BLaER1 (cell line): ENCODE measurements at regions not wholly inside any gene's neighbourhood (a gene's known extent, or its start where the extent isn't known, plus 50 kb on each side); places are given as distances from the start of the nearest gene placed in this dataset.

Experiments used
- H3K27ac ChIP-seq: shearing (Covaris generic); formaldehyde crosslinking; 2 replicates; pipeline ENCODE4 v1.8.1; 2022
- H3K27me3 ChIP-seq: shearing (Covaris generic); formaldehyde crosslinking; 2 replicates; pipeline ENCODE4 v1.8.1; 2022
- H3K36me3 ChIP-seq: shearing (Covaris generic); formaldehyde crosslinking; 2 replicates; pipeline ENCODE4 v1.8.1; 2022
- H3K4me1 ChIP-seq: shearing (Covaris generic); formaldehyde crosslinking; 2 replicates; pipeline ENCODE4 v1.8.1; 2022
- H3K4me2 ChIP-seq: shearing (Covaris generic); formaldehyde crosslinking; 2 replicates; pipeline ENCODE4 v1.8.1; 2022
- H3K4me3 ChIP-seq: shearing (Covaris generic); formaldehyde crosslinking; 2 replicates; pipeline ENCODE4 v1.8.1; 2022
- H3K9ac ChIP-seq: shearing (Covaris generic); formaldehyde crosslinking; 2 replicates; pipeline ENCODE4 v1.8.1; 2022
- H3K9me3 ChIP-seq: shearing (Covaris generic); formaldehyde crosslinking; 2 replicates; pipeline ENCODE4 v1.8.1; 2022
- H4K20me1 ChIP-seq: shearing (Covaris generic); formaldehyde crosslinking; 2 replicates; pipeline ENCODE4 v1.8.1; 2022
- Cebpa-rat ChIP-seq: shearing (Covaris generic); IDR thresholded peaks from 2 replicates; pipeline ENCODE4 v1.8.1; 2022

DNA sequence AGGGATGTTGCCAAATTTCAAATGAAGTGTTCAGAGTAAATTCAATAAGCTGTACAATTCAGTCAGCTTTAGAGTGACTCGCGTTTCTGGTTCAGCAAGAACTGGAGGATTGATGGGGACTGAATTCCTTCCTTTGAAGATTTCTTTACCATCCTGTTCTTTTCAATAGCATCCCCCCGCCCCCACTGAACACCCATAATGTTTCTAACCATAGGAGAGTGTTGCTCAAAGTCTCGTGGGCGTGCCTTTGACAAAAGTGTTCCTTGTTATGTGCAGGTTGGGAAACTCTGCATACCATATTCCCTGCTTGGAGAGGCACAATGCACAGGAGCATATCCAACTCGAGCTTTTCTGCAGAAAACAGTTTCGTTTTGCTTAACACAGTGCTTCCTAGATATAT is 323.5 kb upstream of the CASK start:
- Histone ChIP-seq H4K20me1 (no peaks in the 10 kb centered on the region), H3K4me2 (no peak overlapping the region), H3K4me1 (no peaks in the 10 kb centered on the region), H3K27me3 (peaks cover 99% of the 10 kb centered on the region), H3K27ac (no peak overlapping the region), H3K9me3 (no peaks in the 10 kb centered on the region), H3K4me3 (no peak overlapping the region), H3K9ac (no peak overlapping the region), H3K36me3 (no peaks in the 10 kb centered on the region)
- TF ChIP-seq Cebpa-rat = no peak

DNA sequence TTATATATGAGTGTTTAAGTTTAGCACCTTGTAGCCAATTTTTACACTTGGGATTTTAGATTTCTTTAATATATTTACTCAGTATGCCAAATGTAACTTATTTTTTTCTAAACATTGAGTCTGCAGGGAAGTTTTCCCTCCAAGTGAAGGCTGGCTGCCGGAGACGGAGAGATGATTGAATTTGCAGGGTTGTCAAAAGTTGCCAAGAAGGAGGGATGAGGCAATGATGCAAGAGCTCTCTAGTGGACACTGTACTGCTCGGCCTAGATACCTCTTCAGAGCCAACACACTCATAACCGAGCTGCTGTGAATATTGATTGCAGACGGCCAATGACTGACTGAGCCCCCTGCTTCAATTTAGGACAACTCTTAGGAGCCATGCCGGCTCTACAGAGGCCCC is 318.6 kb upstream of the CASK start:
- H3K36me3 ChIP-seq = no peaks in the 10 kb centered on the region
- no peak for TF ChIP-seq Cebpa-rat
- H3K4me1 ChIP-seq = no peaks in the 10 kb centered on the region
- no peak overlapping the region for H3K9ac ChIP-seq
- peaks cover 100% of the 10 kb centered on the region for H3K27me3 ChIP-seq
- H3K4me2 ChIP-seq = no peak overlapping the region
- no peak overlapping the region for H3K27ac ChIP-seq
- H3K9me3 ChIP-seq = no peaks in the 10 kb centered on the region
- no peak overlapping the region for H3K4me3 ChIP-seq
- no peaks in the 10 kb centered on the region for H4K20me1 ChIP-seq

DNA sequence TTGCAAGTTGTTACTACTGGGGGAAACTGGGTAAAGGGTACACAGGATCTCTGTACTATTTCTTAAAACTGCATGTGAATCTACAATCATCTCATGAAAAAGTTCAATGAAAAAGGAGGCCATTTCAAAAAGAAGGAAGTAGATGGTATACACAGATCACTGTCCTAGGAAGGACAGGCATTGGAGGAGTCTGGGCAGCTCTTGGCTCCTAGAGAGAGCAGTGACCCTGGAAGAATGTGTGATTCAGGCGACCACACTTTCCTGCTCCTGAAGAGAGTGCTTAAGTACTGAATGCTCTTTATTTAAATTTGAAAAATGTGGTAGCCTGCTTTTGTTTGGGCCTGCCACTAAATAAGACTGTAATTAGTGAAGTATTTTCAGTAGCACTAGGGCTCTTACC is 318.1 kb upstream of the CASK start:
- no peak overlapping the region for H3K4me3 ChIP-seq
- H3K27me3 ChIP-seq = peaks cover 100% of the 10 kb centered on the region
- H3K27ac ChIP-seq = no peak overlapping the region
- no peaks in the 10 kb centered on the region for H3K36me3 ChIP-seq
- no peak for TF ChIP-seq Cebpa-rat
- H3K4me1 ChIP-seq = no peaks in the 10 kb centered on the region
- no peaks in the 10 kb centered on the region for H4K20me1 ChIP-seq
- H3K9me3 ChIP-seq = no peaks in the 10 kb centered on the region
- no peak overlapping the region for H3K9ac ChIP-seq
- no peak overlapping the region for H3K4me2 ChIP-seq

DNA sequence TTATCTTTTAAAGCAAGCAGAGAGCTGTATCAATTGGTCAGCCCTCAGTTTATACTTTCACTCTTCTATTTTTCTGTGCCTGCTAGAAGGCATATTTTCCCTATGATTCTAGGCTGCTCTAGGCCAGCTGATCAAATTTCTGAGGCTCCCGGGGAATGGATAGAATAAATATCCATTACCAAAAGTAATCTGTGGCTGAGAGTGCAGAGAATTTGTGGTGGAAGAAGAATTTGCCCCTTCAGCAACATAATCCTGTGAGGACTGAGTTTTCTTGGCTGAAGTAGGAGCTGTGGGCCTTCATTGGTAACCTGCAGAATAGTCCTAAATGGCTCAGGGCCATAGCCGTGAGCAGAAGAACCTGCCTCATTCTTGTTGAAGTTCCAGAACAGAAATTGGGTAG is 314.6 kb upstream of the CASK start:
- Histone ChIP-seq H3K9ac (no peak overlapping the region), H3K4me3 (no peak overlapping the region), H3K9me3 (no peaks in the 10 kb centered on the region), H3K36me3 (no peaks in the 10 kb centered on the region), H3K27ac (no peak overlapping the region), H3K4me2 (no peak overlapping the region), H3K4me1 (no peaks in the 10 kb centered on the region), H3K27me3 (peaks cover 91% of the 10 kb centered on the region), H4K20me1 (no peaks in the 10 kb centered on the region)
- TF ChIP-seq Cebpa-rat = no peak

DNA sequence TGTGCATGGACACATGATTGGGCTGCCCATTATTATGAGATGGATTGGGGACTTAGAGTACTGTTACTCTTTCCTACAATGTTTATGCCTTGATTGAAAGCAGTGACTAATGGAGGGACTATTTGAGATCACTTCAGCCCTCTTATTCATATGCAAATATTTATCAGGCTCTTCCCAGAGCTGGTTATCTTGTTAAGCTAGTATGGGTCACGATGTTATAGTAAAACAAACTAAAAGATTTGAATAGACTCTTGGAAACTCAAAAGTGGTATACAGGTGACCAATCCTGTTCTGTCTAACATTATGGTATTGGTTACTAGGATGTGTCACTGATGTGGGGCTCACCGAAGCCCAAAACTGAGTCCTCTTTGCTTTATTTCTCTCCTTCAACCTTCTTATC is 306.2 kb upstream of the CASK start:
- no peak overlapping the region for H3K27ac ChIP-seq
- H3K4me2 ChIP-seq = no peak overlapping the region
- TF ChIP-seq Cebpa-rat = no peak
- H3K9me3 ChIP-seq = peaks cover 4% of the 10 kb centered on the region; the same call in 1 of the 2 replicates
- H3K4me3 ChIP-seq = no peak overlapping the region
- H3K27me3 ChIP-seq = peaks cover 60% of the 10 kb centered on the region
- no peaks in the 10 kb centered on the region for H3K36me3 ChIP-seq
- H4K20me1 ChIP-seq = no peaks in the 10 kb centered on the region
- no peak overlapping the region for H3K9ac ChIP-seq
- H3K4me1 ChIP-seq = no peaks in the 10 kb centered on the region

DNA sequence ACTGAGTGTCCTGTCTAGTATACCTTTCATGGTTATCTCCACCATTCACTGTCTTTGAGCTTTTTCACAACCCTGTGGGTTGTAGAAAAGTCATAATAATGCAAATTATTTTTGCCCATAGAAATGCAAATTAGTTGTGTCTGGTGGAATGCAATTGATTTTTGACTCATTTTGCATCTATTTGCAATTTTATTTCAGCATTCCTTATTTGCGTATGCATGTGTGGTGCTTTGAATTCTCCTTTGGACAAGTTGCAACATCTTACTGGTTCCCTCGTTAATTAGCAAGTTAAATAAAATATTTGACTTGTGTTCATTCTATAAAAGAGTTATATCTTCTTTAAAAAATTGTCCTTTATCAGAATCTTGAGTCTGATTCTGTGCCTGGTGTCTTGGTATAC is 297.3 kb upstream of the CASK start:
- Histone ChIP-seq H4K20me1 (no peaks in the 10 kb centered on the region), H3K9ac (no peak overlapping the region), H3K4me1 (no peaks in the 10 kb centered on the region), H3K4me3 (no peak overlapping the region), H3K36me3 (no peaks in the 10 kb centered on the region), H3K27me3 (peaks cover 77% of the 10 kb centered on the region), H3K9me3 (no peaks in the 10 kb centered on the region), H3K27ac (no peak overlapping the region), H3K4me2 (no peak overlapping the region)
- TF ChIP-seq Cebpa-rat = no peak

DNA sequence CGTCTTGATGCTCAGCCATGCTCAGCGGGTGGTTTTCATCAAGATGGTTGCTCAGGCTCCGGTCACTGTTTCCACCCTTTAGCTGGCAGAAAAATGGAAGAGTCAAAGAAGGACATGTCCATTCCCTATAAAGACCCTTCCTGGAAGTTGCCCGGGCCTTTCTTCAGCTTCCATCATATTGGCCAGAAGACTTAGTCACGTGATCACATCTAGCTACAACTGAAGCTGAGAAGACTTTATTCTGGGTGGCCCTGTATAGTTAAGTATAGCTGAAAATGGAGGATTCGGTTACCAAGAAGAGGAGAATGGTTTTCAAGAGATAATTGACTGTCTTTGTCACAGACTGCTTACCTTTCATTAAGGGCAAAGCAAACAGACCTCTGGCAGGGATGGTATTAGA is 296.7 kb upstream of the CASK start:
- H3K27ac ChIP-seq = no peak overlapping the region
- H3K4me2 ChIP-seq = no peak overlapping the region
- no peak for TF ChIP-seq Cebpa-rat
- peaks cover 83% of the 10 kb centered on the region for H3K27me3 ChIP-seq
- no peak overlapping the region for H3K9ac ChIP-seq
- no peak overlapping the region for H3K4me3 ChIP-seq
- H3K9me3 ChIP-seq = no peaks in the 10 kb centered on the region
- no peaks in the 10 kb centered on the region for H3K36me3 ChIP-seq
- no peaks in the 10 kb centered on the region for H3K4me1 ChIP-seq
- no peaks in the 10 kb centered on the region for H4K20me1 ChIP-seq

DNA sequence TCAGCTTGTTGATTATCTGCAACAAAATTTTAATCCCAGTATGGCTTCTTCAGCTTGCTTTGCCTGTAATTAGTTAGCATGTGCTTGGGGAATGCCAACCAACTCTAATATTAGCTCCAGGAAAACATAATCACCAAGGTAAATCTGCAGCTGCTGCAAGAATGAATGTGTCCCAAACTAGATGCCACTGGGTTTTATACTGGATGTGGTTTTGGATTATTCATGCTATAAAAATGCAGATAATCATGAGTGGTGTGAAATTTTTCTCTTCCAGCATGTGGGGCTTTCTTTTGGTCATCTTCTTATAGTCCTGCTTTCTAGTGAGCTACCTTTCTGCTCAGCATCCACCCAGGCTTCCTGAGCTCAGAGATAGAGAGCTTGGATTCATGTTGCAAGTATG is 295.9 kb upstream of the CASK start:
- no peak for TF ChIP-seq Cebpa-rat
- Histone ChIP-seq H3K4me1 (no peaks in the 10 kb centered on the region), H3K27me3 (peaks cover 87% of the 10 kb centered on the region), H4K20me1 (no peaks in the 10 kb centered on the region), H3K4me2 (no peak overlapping the region), H3K4me3 (no peak overlapping the region), H3K9ac (no peak overlapping the region), H3K27ac (no peak overlapping the region), H3K36me3 (no peaks in the 10 kb centered on the region), H3K9me3 (no peaks in the 10 kb centered on the region)

DNA sequence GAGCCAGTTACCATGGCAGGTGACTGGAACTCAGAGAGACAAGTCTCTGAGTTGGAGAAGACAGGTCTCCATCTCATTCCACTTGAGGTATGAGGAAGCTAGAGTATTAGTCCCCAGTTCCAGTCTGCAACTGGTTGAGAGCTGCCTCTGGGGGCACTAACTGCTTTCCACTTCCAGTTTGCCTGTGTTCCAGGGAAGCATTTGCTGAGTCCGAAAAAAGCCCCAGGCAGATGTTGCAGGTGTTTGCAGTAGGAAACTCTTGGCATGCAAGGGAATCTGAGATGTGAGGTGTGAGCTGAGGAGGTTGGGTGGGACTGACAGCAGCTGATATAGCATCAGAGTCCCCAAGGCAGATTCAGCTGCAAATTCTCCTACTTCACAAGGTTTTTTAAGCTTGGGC is 272.2 kb upstream of the CASK start:
- no peak overlapping the region for H3K4me2 ChIP-seq
- H3K27ac ChIP-seq = no peak overlapping the region
- no peak overlapping the region for H3K4me3 ChIP-seq
- peaks cover 89% of the 10 kb centered on the region for H3K27me3 ChIP-seq
- no peaks in the 10 kb centered on the region for H3K4me1 ChIP-seq
- no peaks in the 10 kb centered on the region for H3K9me3 ChIP-seq
- no peaks in the 10 kb centered on the region for H3K36me3 ChIP-seq
- TF ChIP-seq Cebpa-rat = no peak
- no peak overlapping the region for H3K9ac ChIP-seq
- 0 out of 2 replicates have a peak, but pooled peaks cover 5% of the 10 kb centered on the region for H4K20me1 ChIP-seq

DNA sequence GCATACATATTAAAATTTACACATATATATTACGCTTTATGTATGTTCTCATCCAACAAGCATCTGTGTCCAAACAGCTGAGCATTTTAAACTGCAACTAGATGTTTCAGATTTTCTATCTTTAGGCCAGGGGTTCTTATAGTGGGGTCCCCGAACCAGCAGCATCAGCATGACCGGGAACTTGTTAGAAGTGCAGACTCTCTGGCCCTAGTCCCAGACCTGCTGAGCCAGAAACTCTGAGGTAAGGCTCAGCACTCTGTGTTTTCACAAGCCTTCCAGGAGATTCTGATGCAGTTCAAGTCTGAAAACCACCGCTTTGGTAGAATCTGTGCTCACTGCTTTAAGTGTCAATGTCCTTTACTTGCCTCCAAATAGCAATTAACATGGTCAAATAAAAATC is 266.2 kb upstream of the CASK start:
- H3K4me3 ChIP-seq = no peak overlapping the region
- H3K36me3 ChIP-seq = no peaks in the 10 kb centered on the region
- no peak overlapping the region for H3K27ac ChIP-seq
- H3K27me3 ChIP-seq = peaks cover 89% of the 10 kb centered on the region
- H4K20me1 ChIP-seq = no peaks in the 10 kb centered on the region
- TF ChIP-seq Cebpa-rat = no peak
- H3K4me1 ChIP-seq = no peaks in the 10 kb centered on the region
- H3K9me3 ChIP-seq = no peaks in the 10 kb centered on the region
- no peak overlapping the region for H3K9ac ChIP-seq
- H3K4me2 ChIP-seq = no peak overlapping the region

DNA sequence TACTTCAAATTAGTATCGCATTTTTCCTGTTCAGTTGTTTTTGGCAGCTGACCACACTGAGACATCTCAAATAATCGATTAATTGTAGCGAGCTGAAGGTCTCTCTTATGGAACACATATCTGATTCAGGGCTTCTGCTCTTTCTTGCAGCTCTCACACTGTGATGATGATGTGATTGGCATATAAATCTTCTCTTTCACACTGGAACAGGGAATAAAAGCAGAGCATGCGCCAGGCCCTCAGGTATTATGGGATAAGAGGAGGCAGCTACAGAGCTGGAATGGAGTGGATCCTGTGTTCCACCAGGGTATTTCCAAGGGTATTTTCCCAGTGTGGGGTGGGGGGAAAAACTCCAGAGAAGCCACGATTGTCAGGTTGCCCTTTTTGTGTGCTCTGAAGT is 265.4 kb upstream of the CASK start:
- Histone ChIP-seq H3K9me3 (no peaks in the 10 kb centered on the region), H3K4me1 (no peaks in the 10 kb centered on the region), H4K20me1 (no peaks in the 10 kb centered on the region), H3K4me3 (no peak overlapping the region), H3K9ac (no peak overlapping the region), H3K36me3 (no peaks in the 10 kb centered on the region), H3K4me2 (no peak overlapping the region), H3K27ac (no peak overlapping the region), H3K27me3 (peaks cover 89% of the 10 kb centered on the region)
- no peak for TF ChIP-seq Cebpa-rat
